HEK293T (cell line): ENCODE measurements at regions not wholly inside any gene's neighbourhood (a gene's known extent, or its start where the extent isn't known, plus 50 kb on each side); places are given as distances from the start of the nearest gene placed in this dataset.

Experiments used
- BHLHE40 ChIP-seq: fragments of 450-650 bp; IDR thresholded peaks from 2 replicates; pipeline ENCODE4 v1.6.1; 2016; ENCODE audit warnings: mild to moderate bottlenecking, moderate library complexity, borderline replicate concordance
- ELF4 ChIP-seq: fragments of 450-650 bp; IDR thresholded peaks from 2 replicates; pipeline ENCODE4 v1.6.1; 2017; ENCODE audit warnings: antibody characterized with exemption
- FOXA1 ChIP-seq: fragments of 450-650 bp; IDR thresholded peaks from 2 replicates; pipeline ENCODE4 v1.6.1; 2016; ENCODE audit warnings: mild to moderate bottlenecking
- FOXK2 ChIP-seq: fragments of 450-650 bp; IDR thresholded peaks from 2 replicates; pipeline ENCODE4 v1.6.1; 2016; ENCODE audit warnings: mild to moderate bottlenecking
- FOXM1 ChIP-seq: fragments of 450-650 bp; IDR thresholded peaks from 2 replicates; pipeline ENCODE4 v1.6.1; 2017; ENCODE audit warnings: mild to moderate bottlenecking, borderline replicate concordance
- HDGF ChIP-seq: fragments of 450-650 bp; IDR thresholded peaks from 2 replicates; pipeline ENCODE4 v1.6.1; 2017; ENCODE audit warnings: antibody characterized with exemption, borderline replicate concordance
- L3MBTL2 ChIP-seq: fragments of 450-650 bp; conservative IDR thresholded peaks from 2 replicates; pipeline ENCODE4 v1.6.1; 2016; ENCODE audit warnings: mild to moderate bottlenecking
- LEF1 ChIP-seq: fragments of 450-650 bp; IDR thresholded peaks from 2 replicates; pipeline ENCODE4 v1.6.1; 2017; ENCODE audit warnings: mild to moderate bottlenecking, borderline replicate concordance
- SP1 ChIP-seq: fragments of 450-650 bp; IDR thresholded peaks from 2 replicates; pipeline ENCODE4 v1.6.1; 2017
- SUZ12 ChIP-seq: fragments of 450-650 bp; IDR thresholded peaks from 2 replicates; pipeline ENCODE4 v1.6.1; 2016; ENCODE audit warnings: mild to moderate bottlenecking
- ZNF384 ChIP-seq: fragments of 450-650 bp; IDR thresholded peaks from 2 replicates; pipeline ENCODE4 v1.6.1; 2016

DNA sequence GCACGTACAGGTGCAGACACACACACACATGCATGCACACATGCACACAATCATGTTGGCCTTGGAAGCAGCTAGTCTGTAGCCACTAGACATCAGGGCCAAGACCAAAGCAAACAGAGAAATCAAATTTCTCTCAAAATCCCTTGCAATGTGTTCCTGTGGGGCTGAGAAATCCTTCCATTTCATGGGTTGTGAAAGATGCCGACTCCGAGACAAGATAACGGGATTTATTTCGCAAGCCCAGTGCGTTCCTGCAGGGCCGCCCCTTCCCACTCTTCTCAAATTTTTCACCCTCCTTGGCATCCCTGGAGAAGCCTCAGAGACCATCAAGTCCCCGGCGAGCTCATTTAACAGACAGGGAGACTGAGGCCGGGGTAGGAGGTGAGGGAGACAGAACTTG, 366.7 kb downstream of the MN1 start:
- TF ChIP-seq L3MBTL2 (no peak), FOXK2 (no peak), HDGF (no peak), SP1 (no peak), ZNF384 (no peak), FOXM1 (no peak), FOXA1 (no peak), SUZ12 (no peak), BHLHE40 (no peak), LEF1 (no peak), ELF4 (no peak)
